Aorta (tissue), 2 donors: ENCODE measurements at regions not wholly inside any gene's neighbourhood (a gene's known extent, or its start where the extent isn't known, plus 50 kb on each side); places are given as distances from the start of the nearest gene placed in this dataset.

Experiments
- microRNA-seq, 2 donors: library from miRNA; unstranded; fragments of <30 nt; microRNA quantifications; one replicate each; pipeline ENCODE4 v1.2.0, GENCODE V29; 2020
- donor health status: DM: no; HTN: no; CAD: no.
- donor health status: DM: yes; HTN: yes; CAD: no.

Small RNA genes in the stretch of these regions (microRNA-seq; reads per million reads assigned to microRNA genes)
- 0 reads per million in 2 donors for gene MIR4300
